RWPE2 (cell line): ENCODE measurements at regions not wholly inside any gene's neighbourhood (a gene's known extent, or its start where the extent isn't known, plus 50 kb on each side); places are given as distances from the start of the nearest gene placed in this dataset.

Experiments
- ATAC-seq: fragments of 200-7000 bp; cut with Tn5 transposase; 3 replicates; pipeline ENCODE4 v1.9.1; 2021; ENCODE audit warnings: low read depth
- DNase-seq: peaks from one replicate; pipeline ENCODE4 v3.0.0-alpha.2; 2020; ENCODE audit warnings: low spot score
- H3K27ac ChIP-seq: fragments of 450-650 bp; 2 replicates; pipeline ENCODE4 v1.5.1; 2017; ENCODE audit warnings: mild to moderate bottlenecking; ENCODE audit not compliant: poor library complexity, severe bottlenecking
- H3K27me3 ChIP-seq: fragments of 250-450 bp; sonication (Bioruptor Pico); 2 replicates; pipeline ENCODE4 v1.5.1; 2021; ENCODE audit warnings: mild to moderate bottlenecking, moderate library complexity; ENCODE audit not compliant: insufficient read depth, poor library complexity, severe bottlenecking
- H3K36me3 ChIP-seq: fragments of 250-450 bp; sonication (Bioruptor Pico); 2 replicates; pipeline ENCODE4 v1.5.1; 2020; ENCODE audit warnings: low read depth, mild to moderate bottlenecking, moderate library complexity
- H3K4me1 ChIP-seq: fragments of 250-450 bp; sonication (Bioruptor Pico); 2 replicates; pipeline ENCODE4 v1.5.1; 2021; ENCODE audit warnings: mild to moderate bottlenecking, moderate library complexity; ENCODE audit not compliant: insufficient read depth, poor library complexity, severe bottlenecking
- H3K4me3 ChIP-seq: fragments of 250-450 bp; sonication (Bioruptor Pico); 2 replicates; pipeline ENCODE4 v1.5.1; 2021; ENCODE audit warnings: mild to moderate bottlenecking, moderate library complexity; ENCODE audit not compliant: severe bottlenecking
- H3K9me3 ChIP-seq: fragments of 250-450 bp; sonication (Bioruptor Pico); 2 replicates; pipeline ENCODE4 v1.5.1; 2021; ENCODE audit warnings: mild to moderate bottlenecking, moderate library complexity; ENCODE audit not compliant: severe bottlenecking
- TF ChIP-seq, protein P1 (sequence below): fragments of 450-650 bp; IDR thresholded peaks from one replicate; pipeline ENCODE4 v1.5.1; 2017; ENCODE audit warnings: mild to moderate bottlenecking, moderate library complexity; ENCODE audit not compliant: poor library complexity, severe bottlenecking

DNA sequence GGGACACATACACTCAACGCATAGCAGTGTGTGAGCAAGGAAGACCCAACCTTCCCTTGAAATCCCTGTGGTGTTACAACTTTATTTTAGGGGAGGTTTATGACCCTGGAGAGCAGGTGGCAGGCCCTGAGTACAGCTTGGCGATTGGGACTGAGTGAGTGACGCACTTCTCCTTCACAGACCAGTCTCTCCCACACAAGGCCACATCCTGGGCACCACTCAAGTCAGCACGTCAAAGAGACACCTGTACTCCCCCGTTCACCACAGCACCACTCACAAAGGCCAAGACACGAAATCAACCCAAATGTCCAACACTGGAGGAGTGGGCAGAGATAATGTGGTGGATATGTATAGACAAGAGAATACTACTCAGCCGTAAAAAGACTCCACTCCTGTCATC lies 57.0 kb upstream of the FRMD1 start:
- TF ChIP-seq, protein P1, sequence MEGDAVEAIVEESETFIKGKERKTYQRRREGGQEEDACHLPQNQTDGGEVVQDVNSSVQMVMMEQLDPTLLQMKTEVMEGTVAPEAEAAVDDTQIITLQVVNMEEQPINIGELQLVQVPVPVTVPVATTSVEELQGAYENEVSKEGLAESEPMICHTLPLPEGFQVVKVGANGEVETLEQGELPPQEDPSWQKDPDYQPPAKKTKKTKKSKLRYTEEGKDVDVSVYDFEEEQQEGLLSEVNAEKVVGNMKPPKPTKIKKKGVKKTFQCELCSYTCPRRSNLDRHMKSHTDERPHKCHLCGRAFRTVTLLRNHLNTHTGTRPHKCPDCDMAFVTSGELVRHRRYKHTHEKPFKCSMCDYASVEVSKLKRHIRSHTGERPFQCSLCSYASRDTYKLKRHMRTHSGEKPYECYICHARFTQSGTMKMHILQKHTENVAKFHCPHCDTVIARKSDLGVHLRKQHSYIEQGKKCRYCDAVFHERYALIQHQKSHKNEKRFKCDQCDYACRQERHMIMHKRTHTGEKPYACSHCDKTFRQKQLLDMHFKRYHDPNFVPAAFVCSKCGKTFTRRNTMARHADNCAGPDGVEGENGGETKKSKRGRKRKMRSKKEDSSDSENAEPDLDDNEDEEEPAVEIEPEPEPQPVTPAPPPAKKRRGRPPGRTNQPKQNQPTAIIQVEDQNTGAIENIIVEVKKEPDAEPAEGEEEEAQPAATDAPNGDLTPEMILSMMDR, result no peak
- no peak for DNase-seq
- H3K9me3 ChIP-seq, result no peaks in the 10 kb centered on the region
- ATAC-seq, result no peak
- no peaks in the 10 kb centered on the region for H3K36me3 ChIP-seq
- no peaks in the 10 kb centered on the region for H3K4me1 ChIP-seq
- no peak overlapping the region for H3K4me3 ChIP-seq
- no peak overlapping the region for H3K27ac ChIP-seq
- peaks cover 15% of the 10 kb centered on the region for H3K27me3 ChIP-seq

GRCh38 chr6:168134560-168135201 lies 55.7 kb upstream of the FRMD1 start:
- TF ChIP-seq, protein P1, result no peak
- no peaks in the 10 kb centered on the region for H3K9me3 ChIP-seq
- ATAC-seq, result no peak
- no peak overlapping the region for H3K4me3 ChIP-seq
- peaks cover 13% of the 10 kb centered on the region for H3K27me3 ChIP-seq
- no peak for DNase-seq
- no peaks in the 10 kb centered on the region for H3K36me3 ChIP-seq
- H3K4me1 ChIP-seq, result no peaks in the 10 kb centered on the region
- H3K27ac ChIP-seq, result no peak overlapping the region

GRCh38 chr6:168133687-168134559 lies 54.9 kb upstream of the FRMD1 start:
- Histone ChIP-seq H3K4me1 (no peaks in the 10 kb centered on the region), H3K9me3 (no peaks in the 10 kb centered on the region), H3K36me3 (no peaks in the 10 kb centered on the region), H3K4me3 (no peak overlapping the region), H3K27ac (no peak overlapping the region), H3K27me3 (peaks cover 13% of the 10 kb centered on the region)
- ATAC-seq (no peak), DNase-seq (no peak)
- TF ChIP-seq, protein P1, result no peak

DNA sequence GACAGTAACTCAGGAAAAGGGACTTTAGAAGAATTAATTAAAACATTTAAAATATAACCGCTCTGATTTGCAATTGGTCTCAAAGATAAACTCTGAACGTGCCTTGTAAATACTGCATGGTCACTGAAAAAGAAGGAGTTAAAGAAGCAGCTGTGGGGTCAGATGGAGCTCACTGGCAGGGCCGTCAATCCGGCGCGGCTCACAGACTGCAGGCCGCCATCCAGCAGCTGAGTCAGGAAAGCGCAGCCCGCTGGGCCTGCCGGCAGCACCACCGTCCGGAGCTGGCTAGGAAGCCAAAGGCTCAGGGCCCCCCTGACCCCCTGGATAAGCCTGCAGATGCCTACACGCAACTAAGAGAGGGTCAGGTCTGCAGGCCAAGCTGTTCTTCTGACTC lies 54.2 kb upstream of the FRMD1 start:
- no peak overlapping the region for H3K27ac ChIP-seq

More for the DNA sequence above, 54.2 kb upstream of the FRMD1 start:
- no peaks in the 10 kb centered on the region for H3K36me3 ChIP-seq
- no peak overlapping the region for H3K4me3 ChIP-seq
- no peak for ATAC-seq
- H3K9me3 ChIP-seq, result no peaks in the 10 kb centered on the region
- TF ChIP-seq, protein P1, result peak; percentile 4
- DNase-seq, result no peak
- H3K4me1 ChIP-seq, result no peaks in the 10 kb centered on the region
- H3K27me3 ChIP-seq, result peaks cover 13% of the 10 kb centered on the region
